H1 (cell line): ENCODE measurements at regions not wholly inside any gene's neighbourhood (a gene's known extent, or its start where the extent isn't known, plus 50 kb on each side); places are given as distances from the start of the nearest gene placed in this dataset.

Experiments used
- CTBP2 ChIP-seq: IDR thresholded peaks from 2 replicates; pipeline ENCODE4 v1.7.0; 2011; ENCODE audit warnings: borderline replicate concordance, mild to moderate bottlenecking, moderate library complexity, mixed read lengths, low read length; ENCODE audit not compliant: insufficient read depth, insufficient read length
- EZH2 ChIP-seq: fragments of 200-600 bp; sonication (generic); IDR thresholded peaks from 2 replicates; pipeline ENCODE4 v1.7.1; 2012; ENCODE audit warnings: low read depth, mild to moderate bottlenecking, moderate library complexity, low read length, inconsistent platforms; ENCODE audit not compliant: severe bottlenecking
- TF ChIP-seq, protein P1 (sequence below): IDR thresholded peaks from 2 replicates; pipeline ENCODE4 v1.6.1; 2012; ENCODE audit warnings: inconsistent platforms
- TF ChIP-seq, protein P2 (sequence below): fragments of 300-600 bp; sonication (generic); IDR thresholded peaks from 2 replicates; pipeline ENCODE4 v1.7.1; 2012; ENCODE audit warnings: low read length, moderate library complexity, mild to moderate bottlenecking, inconsistent platforms; ENCODE audit not compliant: insufficient replicate concordance

DNA sequence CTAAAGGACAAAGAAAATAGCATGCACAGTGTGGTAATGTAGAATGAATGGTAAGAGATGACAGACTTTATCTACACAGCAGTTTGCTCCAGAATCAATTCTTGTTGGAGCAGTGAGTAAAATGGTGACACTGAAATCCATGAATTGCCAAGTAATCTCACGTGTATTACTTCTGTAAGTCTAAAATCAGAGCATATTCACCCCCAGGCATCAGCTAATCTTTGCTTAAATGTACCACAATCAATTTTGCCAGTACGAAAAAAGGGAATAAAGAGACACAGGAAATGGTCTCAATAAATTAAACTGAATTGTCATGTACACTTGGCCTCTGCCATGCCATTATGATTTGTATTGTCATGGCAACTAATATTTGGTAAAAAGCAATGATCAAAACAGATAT is 294.2 kb downstream of the PCDH17 start (continued):
- TF ChIP-seq, protein P1, sequence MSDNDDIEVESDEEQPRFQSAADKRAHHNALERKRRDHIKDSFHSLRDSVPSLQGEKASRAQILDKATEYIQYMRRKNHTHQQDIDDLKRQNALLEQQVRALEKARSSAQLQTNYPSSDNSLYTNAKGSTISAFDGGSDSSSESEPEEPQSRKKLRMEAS: no peak
- TF ChIP-seq EZH2 (no peak), CTBP2 (no peak)
- TF ChIP-seq, protein P2, sequence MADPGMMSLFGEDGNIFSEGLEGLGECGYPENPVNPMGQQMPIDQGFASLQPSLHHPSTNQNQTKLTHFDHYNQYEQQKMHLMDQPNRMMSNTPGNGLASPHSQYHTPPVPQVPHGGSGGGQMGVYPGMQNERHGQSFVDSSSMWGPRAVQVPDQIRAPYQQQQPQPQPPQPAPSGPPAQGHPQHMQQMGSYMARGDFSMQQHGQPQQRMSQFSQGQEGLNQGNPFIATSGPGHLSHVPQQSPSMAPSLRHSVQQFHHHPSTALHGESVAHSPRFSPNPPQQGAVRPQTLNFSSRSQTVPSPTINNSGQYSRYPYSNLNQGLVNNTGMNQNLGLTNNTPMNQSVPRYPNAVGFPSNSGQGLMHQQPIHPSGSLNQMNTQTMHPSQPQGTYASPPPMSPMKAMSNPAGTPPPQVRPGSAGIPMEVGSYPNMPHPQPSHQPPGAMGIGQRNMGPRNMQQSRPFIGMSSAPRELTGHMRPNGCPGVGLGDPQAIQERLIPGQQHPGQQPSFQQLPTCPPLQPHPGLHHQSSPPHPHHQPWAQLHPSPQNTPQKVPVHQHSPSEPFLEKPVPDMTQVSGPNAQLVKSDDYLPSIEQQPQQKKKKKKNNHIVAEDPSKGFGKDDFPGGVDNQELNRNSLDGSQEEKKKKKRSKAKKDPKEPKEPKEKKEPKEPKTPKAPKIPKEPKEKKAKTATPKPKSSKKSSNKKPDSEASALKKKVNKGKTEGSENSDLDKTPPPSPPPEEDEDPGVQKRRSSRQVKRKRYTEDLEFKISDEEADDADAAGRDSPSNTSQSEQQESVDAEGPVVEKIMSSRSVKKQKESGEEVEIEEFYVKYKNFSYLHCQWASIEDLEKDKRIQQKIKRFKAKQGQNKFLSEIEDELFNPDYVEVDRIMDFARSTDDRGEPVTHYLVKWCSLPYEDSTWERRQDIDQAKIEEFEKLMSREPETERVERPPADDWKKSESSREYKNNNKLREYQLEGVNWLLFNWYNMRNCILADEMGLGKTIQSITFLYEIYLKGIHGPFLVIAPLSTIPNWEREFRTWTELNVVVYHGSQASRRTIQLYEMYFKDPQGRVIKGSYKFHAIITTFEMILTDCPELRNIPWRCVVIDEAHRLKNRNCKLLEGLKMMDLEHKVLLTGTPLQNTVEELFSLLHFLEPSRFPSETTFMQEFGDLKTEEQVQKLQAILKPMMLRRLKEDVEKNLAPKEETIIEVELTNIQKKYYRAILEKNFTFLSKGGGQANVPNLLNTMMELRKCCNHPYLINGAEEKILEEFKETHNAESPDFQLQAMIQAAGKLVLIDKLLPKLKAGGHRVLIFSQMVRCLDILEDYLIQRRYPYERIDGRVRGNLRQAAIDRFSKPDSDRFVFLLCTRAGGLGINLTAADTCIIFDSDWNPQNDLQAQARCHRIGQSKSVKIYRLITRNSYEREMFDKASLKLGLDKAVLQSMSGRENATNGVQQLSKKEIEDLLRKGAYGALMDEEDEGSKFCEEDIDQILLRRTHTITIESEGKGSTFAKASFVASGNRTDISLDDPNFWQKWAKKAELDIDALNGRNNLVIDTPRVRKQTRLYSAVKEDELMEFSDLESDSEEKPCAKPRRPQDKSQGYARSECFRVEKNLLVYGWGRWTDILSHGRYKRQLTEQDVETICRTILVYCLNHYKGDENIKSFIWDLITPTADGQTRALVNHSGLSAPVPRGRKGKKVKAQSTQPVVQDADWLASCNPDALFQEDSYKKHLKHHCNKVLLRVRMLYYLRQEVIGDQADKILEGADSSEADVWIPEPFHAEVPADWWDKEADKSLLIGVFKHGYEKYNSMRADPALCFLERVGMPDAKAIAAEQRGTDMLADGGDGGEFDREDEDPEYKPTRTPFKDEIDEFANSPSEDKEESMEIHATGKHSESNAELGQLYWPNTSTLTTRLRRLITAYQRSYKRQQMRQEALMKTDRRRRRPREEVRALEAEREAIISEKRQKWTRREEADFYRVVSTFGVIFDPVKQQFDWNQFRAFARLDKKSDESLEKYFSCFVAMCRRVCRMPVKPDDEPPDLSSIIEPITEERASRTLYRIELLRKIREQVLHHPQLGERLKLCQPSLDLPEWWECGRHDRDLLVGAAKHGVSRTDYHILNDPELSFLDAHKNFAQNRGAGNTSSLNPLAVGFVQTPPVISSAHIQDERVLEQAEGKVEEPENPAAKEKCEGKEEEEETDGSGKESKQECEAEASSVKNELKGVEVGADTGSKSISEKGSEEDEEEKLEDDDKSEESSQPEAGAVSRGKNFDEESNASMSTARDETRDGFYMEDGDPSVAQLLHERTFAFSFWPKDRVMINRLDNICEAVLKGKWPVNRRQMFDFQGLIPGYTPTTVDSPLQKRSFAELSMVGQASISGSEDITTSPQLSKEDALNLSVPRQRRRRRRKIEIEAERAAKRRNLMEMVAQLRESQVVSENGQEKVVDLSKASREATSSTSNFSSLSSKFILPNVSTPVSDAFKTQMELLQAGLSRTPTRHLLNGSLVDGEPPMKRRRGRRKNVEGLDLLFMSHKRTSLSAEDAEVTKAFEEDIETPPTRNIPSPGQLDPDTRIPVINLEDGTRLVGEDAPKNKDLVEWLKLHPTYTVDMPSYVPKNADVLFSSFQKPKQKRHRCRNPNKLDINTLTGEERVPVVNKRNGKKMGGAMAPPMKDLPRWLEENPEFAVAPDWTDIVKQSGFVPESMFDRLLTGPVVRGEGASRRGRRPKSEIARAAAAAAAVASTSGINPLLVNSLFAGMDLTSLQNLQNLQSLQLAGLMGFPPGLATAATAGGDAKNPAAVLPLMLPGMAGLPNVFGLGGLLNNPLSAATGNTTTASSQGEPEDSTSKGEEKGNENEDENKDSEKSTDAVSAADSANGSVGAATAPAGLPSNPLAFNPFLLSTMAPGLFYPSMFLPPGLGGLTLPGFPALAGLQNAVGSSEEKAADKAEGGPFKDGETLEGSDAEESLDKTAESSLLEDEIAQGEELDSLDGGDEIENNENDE: no peak
